GM12864 (cell line): ENCODE measurements at regions not wholly inside any gene's neighbourhood (a gene's known extent, or its start where the extent isn't known, plus 50 kb on each side); places are given as distances from the start of the nearest gene placed in this dataset.

Source experiments
- DNase-seq: peaks from one replicate; pipeline ENCODE4 v3.0.0-alpha.2; 2011; ENCODE audit warnings: low read depth
- H3K4me3 ChIP-seq: 2 replicates; pipeline ENCODE4 v1.5.1; 2011; ENCODE audit warnings: mild to moderate bottlenecking, low read depth, low read length, control low read depth
- TF ChIP-seq, protein P1 (sequence below): IDR thresholded peaks from 2 replicates; pipeline ENCODE4 v1.5.1; 2011; ENCODE audit warnings: low read depth, mild to moderate bottlenecking, moderate library complexity, low read length, control low read depth, inconsistent platforms; ENCODE audit errors: missing control alignments

DNA sequence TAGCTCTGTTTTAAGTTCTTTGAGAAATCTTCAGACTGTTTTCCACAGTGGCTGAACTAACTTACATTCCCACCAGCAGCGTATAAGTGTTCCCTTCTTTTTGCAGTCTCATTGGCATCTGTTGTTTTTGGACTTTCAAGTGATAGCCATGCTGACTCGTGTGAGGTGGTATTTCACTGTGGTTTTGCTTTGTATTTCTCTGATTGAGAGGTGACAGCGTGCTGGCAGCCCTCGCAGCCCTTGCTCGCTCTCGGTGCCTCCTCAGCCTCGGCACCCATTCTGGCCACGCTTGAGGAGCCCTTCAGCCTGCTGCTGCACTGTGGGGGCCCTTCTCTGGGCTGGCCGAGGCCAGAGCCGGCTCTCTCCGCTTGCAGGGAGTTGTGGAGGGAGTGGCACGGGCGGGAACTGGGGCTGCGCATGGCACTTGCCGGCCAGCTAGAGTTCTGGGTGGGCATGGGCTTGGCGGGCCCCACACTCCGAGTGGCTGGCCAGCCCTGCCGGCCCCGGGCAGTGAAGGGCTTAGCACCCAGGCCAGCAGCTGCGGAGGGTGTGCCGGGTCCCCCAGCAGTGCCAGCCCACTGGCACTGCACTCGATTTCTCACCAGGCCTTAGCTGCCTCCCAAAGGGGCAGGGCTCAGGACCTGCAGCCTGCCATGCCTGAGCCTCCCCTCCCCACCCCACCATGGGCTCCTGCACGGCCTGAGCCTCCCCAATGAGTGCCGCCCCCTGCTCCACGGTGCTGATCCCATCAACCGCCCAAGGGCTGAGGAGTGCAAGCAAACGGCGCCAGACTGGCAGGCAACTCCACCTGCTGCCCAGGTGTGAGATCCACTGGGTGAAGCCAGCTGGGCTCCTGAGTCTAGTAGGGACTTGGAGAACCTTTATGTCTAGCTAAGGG lies 151.8 kb downstream of the IRS1 start:
- no peak overlapping the region for H3K4me3 ChIP-seq
- no peak for DNase-seq
- TF ChIP-seq, protein P1, sequence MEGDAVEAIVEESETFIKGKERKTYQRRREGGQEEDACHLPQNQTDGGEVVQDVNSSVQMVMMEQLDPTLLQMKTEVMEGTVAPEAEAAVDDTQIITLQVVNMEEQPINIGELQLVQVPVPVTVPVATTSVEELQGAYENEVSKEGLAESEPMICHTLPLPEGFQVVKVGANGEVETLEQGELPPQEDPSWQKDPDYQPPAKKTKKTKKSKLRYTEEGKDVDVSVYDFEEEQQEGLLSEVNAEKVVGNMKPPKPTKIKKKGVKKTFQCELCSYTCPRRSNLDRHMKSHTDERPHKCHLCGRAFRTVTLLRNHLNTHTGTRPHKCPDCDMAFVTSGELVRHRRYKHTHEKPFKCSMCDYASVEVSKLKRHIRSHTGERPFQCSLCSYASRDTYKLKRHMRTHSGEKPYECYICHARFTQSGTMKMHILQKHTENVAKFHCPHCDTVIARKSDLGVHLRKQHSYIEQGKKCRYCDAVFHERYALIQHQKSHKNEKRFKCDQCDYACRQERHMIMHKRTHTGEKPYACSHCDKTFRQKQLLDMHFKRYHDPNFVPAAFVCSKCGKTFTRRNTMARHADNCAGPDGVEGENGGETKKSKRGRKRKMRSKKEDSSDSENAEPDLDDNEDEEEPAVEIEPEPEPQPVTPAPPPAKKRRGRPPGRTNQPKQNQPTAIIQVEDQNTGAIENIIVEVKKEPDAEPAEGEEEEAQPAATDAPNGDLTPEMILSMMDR, result no peak

GRCh38 chr2:226644399-226644865 lies 155.2 kb downstream of the IRS1 start:
- DNase-seq, result no peak
- TF ChIP-seq, protein P1, result no peak
- no peak overlapping the region for H3K4me3 ChIP-seq

- H3K4me3 ChIP-seq, result no peak overlapping the region
- TF ChIP-seq, protein P1, result no peak
- DNase-seq, result no peak
Measured at GRCh38 chr2:226643946-226644282, 155.7 kb downstream of the IRS1 start.

GRCh38 chr2:226643030-226643945 lies 156.3 kb downstream of the IRS1 start:
- H3K4me3 ChIP-seq, result no peak overlapping the region
- no peak for DNase-seq
- TF ChIP-seq, protein P1, result no peak

DNA sequence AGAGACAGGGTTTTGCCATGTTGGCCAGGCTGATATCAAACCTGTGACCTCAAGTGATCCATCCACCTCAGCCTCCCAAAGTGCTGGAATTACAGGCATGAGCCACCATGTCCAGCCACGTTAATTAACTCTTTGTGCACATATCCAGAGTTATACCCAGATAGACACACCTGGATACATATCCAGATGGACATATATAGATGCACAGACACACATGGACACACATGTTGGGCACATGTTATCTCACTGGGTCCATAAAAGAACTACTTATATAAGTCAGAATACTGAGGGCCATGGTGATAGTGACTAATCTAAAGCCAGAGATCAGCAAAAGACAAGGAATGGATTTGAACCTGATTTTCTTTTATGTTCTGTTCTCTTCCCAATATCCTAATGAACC lies 158.6 kb downstream of the IRS1 start:
- no peak overlapping the region for H3K4me3 ChIP-seq
- TF ChIP-seq, protein P1, result no peak
- DNase-seq, result no peak

GRCh38 chr2:226640501-226640900 lies 159.1 kb downstream of the IRS1 start:
- DNase-seq, result no peak
- TF ChIP-seq, protein P1, result no peak
- no peak overlapping the region for H3K4me3 ChIP-seq
